HEK293 (cell line): ENCODE measurements at regions not wholly inside any gene's neighbourhood (a gene's known extent, or its start where the extent isn't known, plus 50 kb on each side); places are given as distances from the start of the nearest gene placed in this dataset.

Source experiments
- CTCF ChIA-PET: fragments of 350-600 bp; formaldehyde crosslinking; extraction: SDS; loops from one replicate; lab custom pipeline; 2021; ENCODE audit warnings: antibody characterized with exemption; lab: Yijun Ruan, JAX
- POLR2A ChIA-PET: fragments of 300-600 bp; formaldehyde crosslinking; extraction: SDS; loops from one replicate; lab custom pipeline; 2020; ENCODE audit warnings: antibody characterized with exemption, inconsistent platforms; lab: Yijun Ruan, JAX
- H3K27ac ChIP-seq: fragments of 200-500 bp; sonication (Bioruptor generic); 2 replicates; pipeline ENCODE4 v1.5.1; 2014; ENCODE audit warnings: low read depth, low read length, control low read depth, inconsistent platforms; ENCODE audit errors: extremely low read depth
- H3K36me3 ChIP-seq, 2 experiments: fragments of 200-500 bp in 1 of 2; sonication (Bioruptor generic) in 1 of 2; 1 replicate in 1 of 2; 2 replicates in 1 of 2; pipeline ENCODE4 v1.5.1; 2014 to 2017; ENCODE audit warnings: inconsistent platforms in 2 of 2, low read length in 2 of 2; ENCODE audit not compliant: control insufficient read depth in 2 of 2, insufficient read depth in 1 of 2
- H3K4me1 ChIP-seq: fragments of 200-500 bp; sonication (Bioruptor generic); 2 replicates; pipeline ENCODE4 v1.5.1; 2014; ENCODE audit warnings: mild to moderate bottlenecking, low read length, inconsistent platforms; ENCODE audit not compliant: control insufficient read depth, insufficient read depth
- H3K4me3 ChIP-seq: 2 replicates; pipeline ENCODE4 v1.5.1; 2011; ENCODE audit warnings: low read depth, mild to moderate bottlenecking, control low read depth, low read length, moderate library complexity
- H3K9me3 ChIP-seq: fragments of 200-500 bp; sonication (Bioruptor generic); 2 replicates; pipeline ENCODE4 v1.5.1; 2014; ENCODE audit warnings: low read depth, low read length, inconsistent platforms; ENCODE audit not compliant: control insufficient read depth, insufficient read depth
- GLI2 ChIP-seq: fragments of 450-650 bp; formaldehyde crosslinking; IDR thresholded peaks from 2 replicates; pipeline ENCODE4; 2017; ENCODE audit warnings: missing biosample characterization, missing genetic modification characterization, low read depth, borderline replicate concordance
- MEIS1 ChIP-seq: sonication (generic); formaldehyde crosslinking; IDR thresholded peaks from 2 replicates; pipeline ENCODE4 v1.8.1; 2022; ENCODE audit warnings: missing genetic modification reagents, mild to moderate bottlenecking, borderline replicate concordance
- PRDM1 ChIP-seq: fragments of 450-650 bp; formaldehyde crosslinking; IDR thresholded peaks from 2 replicates; pipeline ENCODE4; 2016; ENCODE audit warnings: missing biosample characterization, missing genetic modification characterization
- TCF7L2 ChIP-seq: IDR thresholded peaks from 2 replicates; pipeline ENCODE4 v1.6.1; 2011; ENCODE audit warnings: low read depth, mild to moderate bottlenecking, inconsistent platforms, low read length, moderate library complexity, borderline replicate concordance
- WT1 ChIP-seq: fragments of 450-650 bp; formaldehyde crosslinking; IDR thresholded peaks from 2 replicates; pipeline ENCODE4 v1.5.1; 2016; ENCODE audit warnings: missing biosample characterization, missing genetic modification characterization
- ZBTB1 ChIP-seq: fragments of 450-650 bp; formaldehyde crosslinking; IDR thresholded peaks from 2 replicates; pipeline ENCODE4 v1.5.1; 2016; ENCODE audit warnings: missing biosample characterization, missing genetic modification characterization
- ZBTB49 ChIP-seq: fragments of 450-650 bp; formaldehyde crosslinking; IDR thresholded peaks from 2 replicates; pipeline ENCODE4 v1.5.1; 2016; ENCODE audit warnings: missing biosample characterization, missing genetic modification characterization, low read depth
- ZEB2 ChIP-seq: fragments of 450-650 bp; formaldehyde crosslinking; IDR thresholded peaks from 2 replicates; pipeline ENCODE4 v1.5.1; 2016; ENCODE audit warnings: missing biosample characterization, missing genetic modification characterization
- ZFHX2 ChIP-seq: fragments of 450-650 bp; formaldehyde crosslinking; conservative IDR thresholded peaks from 2 replicates; pipeline ENCODE4 v1.5.1; 2016; ENCODE audit warnings: missing biosample characterization, missing genetic modification characterization
- ZIC2 ChIP-seq: fragments of 450-650 bp; formaldehyde crosslinking; IDR thresholded peaks from 2 replicates; pipeline ENCODE4 v1.5.1; 2016; ENCODE audit warnings: missing biosample characterization, missing genetic modification characterization
- ZNF146 ChIP-seq: fragments of 450-650 bp; formaldehyde crosslinking; IDR thresholded peaks from 2 replicates; pipeline ENCODE4 v1.5.1; 2016; ENCODE audit warnings: missing biosample characterization, missing genetic modification characterization
- ZNF155 ChIP-seq: fragments of 450-650 bp; formaldehyde crosslinking; IDR thresholded peaks from 2 replicates; pipeline ENCODE4 v1.5.1; 2016; ENCODE audit warnings: missing biosample characterization, missing genetic modification characterization
- ZNF175 ChIP-seq: fragments of 450-650 bp; formaldehyde crosslinking; IDR thresholded peaks from 2 replicates; pipeline ENCODE4 v1.5.1; 2016; ENCODE audit warnings: missing biosample characterization, missing genetic modification characterization
- ZNF18 ChIP-seq: fragments of 450-650 bp; formaldehyde crosslinking; IDR thresholded peaks from 2 replicates; pipeline ENCODE4 v1.5.1; 2016; ENCODE audit warnings: missing biosample characterization, missing genetic modification characterization
- ZNF184 ChIP-seq: fragments of 450-650 bp; IDR thresholded peaks from 2 replicates; pipeline ENCODE4 v1.5.1; 2018; ENCODE audit warnings: missing biosample characterization, mild to moderate bottlenecking, missing genetic modification characterization
- ZNF266 ChIP-seq: fragments of 450-650 bp; formaldehyde crosslinking; IDR thresholded peaks from 2 replicates; pipeline ENCODE4 v1.5.1; 2016; ENCODE audit warnings: missing biosample characterization, missing genetic modification characterization, low read depth
- ZNF302 ChIP-seq: fragments of 450-650 bp; formaldehyde crosslinking; IDR thresholded peaks from 2 replicates; pipeline ENCODE4 v1.5.1; 2016; ENCODE audit warnings: missing biosample characterization, missing genetic modification characterization, low read depth
- ZNF354C ChIP-seq: fragments of 450-650 bp; formaldehyde crosslinking; IDR thresholded peaks from 2 replicates; pipeline ENCODE4 v1.5.1; 2016; ENCODE audit warnings: missing biosample characterization, missing genetic modification characterization, low read depth, borderline replicate concordance
- ZNF398 ChIP-seq: fragments of 450-650 bp; formaldehyde crosslinking; IDR thresholded peaks from 2 replicates; pipeline ENCODE4 v1.5.1; 2017; ENCODE audit warnings: missing biosample characterization, missing genetic modification characterization
- ZNF423 ChIP-seq: fragments of 450-650 bp; formaldehyde crosslinking; IDR thresholded peaks from 2 replicates; pipeline ENCODE4 v1.5.1; 2016; ENCODE audit warnings: missing biosample characterization, missing genetic modification characterization
- ZNF544 ChIP-seq: fragments of 450-650 bp; formaldehyde crosslinking; IDR thresholded peaks from 2 replicates; pipeline ENCODE4 v1.5.0; 2017; ENCODE audit warnings: missing biosample characterization, missing genetic modification characterization
- ZNF670 ChIP-seq: fragments of 450-650 bp; formaldehyde crosslinking; IDR thresholded peaks from 2 replicates; pipeline ENCODE4 v1.5.1; 2016; ENCODE audit warnings: missing biosample characterization, missing genetic modification characterization, low read depth
- ZNF792 ChIP-seq: fragments of 450-650 bp; formaldehyde crosslinking; IDR thresholded peaks from 2 replicates; pipeline ENCODE4 v1.5.1; 2016; ENCODE audit warnings: missing biosample characterization, missing genetic modification characterization
- ZSCAN23 ChIP-seq: fragments of 450-650 bp; formaldehyde crosslinking; IDR thresholded peaks from 2 replicates; pipeline ENCODE4 v1.5.1; 2016; ENCODE audit warnings: missing biosample characterization, missing genetic modification characterization

GRCh38 chr4:54363037-54363436, 133.9 kb downstream of the PDGFRA start (continued):
- TF ChIP-seq TCF7L2 (no peak), ZFHX2 (tag by site-specific recombination) (no peak), ZNF423 (tag by site-specific recombination) (no peak), ZNF302 (no peak), ZNF184 (no peak), ZNF792 (tag by site-specific recombination) (no peak), WT1 (tag by site-specific recombination) (no peak), ZIC2 (tag by site-specific recombination) (no peak), ZEB2 (tag by site-specific recombination) (no peak)

GRCh38 chr4:54365691-54366090, 136.6 kb downstream of the PDGFRA start:
- no peak overlapping the region for H3K27ac ChIP-seq
- TF ChIP-seq ZNF670 (tag by site-specific recombination): no peak
- TF ChIP-seq ZBTB1 (tag by site-specific recombination): no peak
- no peak for TF ChIP-seq ZNF18 (tag by site-specific recombination)
- TF ChIP-seq ZNF423 (tag by site-specific recombination): no peak
- no peak for TF ChIP-seq ZNF354C
- no peak for TF ChIP-seq ZSCAN23 (tag by site-specific recombination)
- TF ChIP-seq ZNF146 (tag by site-specific recombination): no peak
- no peak for TF ChIP-seq ZNF155
- TF ChIP-seq GLI2: no peak
- no peak for TF ChIP-seq ZNF175 (tag by site-specific recombination)
- TF ChIP-seq ZNF266 (tag by site-specific recombination): no peak
- no peak for TF ChIP-seq ZBTB49
- no peak for TF ChIP-seq ZNF398 (tag by site-specific recombination)
- no peak for TF ChIP-seq ZNF544 (tag by site-specific recombination)
- no peak for TF ChIP-seq MEIS1 (CRISPR knock-in tag)
- TF ChIP-seq PRDM1 (tag by site-specific recombination): no peak
- no peak overlapping the region for H3K4me3 ChIP-seq
- H3K4me1 ChIP-seq: no peaks in the 10 kb centered on the region
- CTCF ChIA-PET: interaction anchor here (0.6 to 0.7 kb wide), 2 partner anchors 48 to 771 kb away, joined by 3 read pairs; no protein-coding TSS in a partner anchor
- H3K36me3 ChIP-seq: no peaks in the 10 kb centered on the region
- no peaks in the 10 kb centered on the region for H3K9me3 ChIP-seq
- POLR2A ChIA-PET: no interaction called here
